ENCODE measurements at regions not wholly inside any gene's neighbourhood (a gene's known extent, or its start where the extent isn't known, plus 50 kb on each side); places are given as distances from the start of the nearest gene placed in this dataset.

DNA sequence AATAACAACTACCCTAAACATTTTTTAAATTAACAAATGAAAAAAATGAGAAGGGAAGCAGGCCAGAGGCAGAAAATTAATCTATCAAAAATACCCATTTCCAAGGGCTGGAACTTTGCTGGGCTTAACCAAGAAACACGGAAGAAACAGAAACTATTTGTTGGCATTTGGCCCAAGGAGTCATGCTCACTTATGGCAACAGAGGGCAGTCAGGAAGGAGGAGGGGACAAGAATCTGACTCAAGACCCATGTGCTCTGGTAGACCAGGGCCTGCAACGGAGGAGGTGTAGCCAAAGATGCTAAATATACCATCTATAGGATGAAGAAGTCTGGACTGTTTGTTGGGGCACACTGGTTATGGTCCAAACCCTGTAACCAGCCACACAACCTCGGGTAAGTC is 496.7 kb downstream of the COG6 start:
- no peak for DNase-seq

DNA sequence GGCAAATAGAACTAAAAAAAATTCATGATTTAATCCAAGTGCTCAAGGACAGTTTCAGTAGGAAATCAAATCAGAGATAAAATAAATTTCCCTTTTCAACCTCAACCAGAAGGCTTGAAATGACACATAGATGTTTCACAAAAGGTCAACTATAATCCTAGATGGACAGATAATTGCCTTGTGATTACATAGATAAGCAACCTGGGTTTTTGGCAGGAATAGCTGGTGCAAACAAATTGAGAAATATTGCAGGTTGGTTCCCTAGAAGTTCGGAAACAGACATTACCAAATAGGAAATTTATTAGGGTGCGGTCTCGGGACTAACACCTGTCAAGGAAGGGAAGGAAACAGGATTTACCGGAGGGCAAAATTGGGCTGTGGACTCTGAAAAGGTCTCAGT is 497.5 kb downstream of the COG6 start:
- no peak for DNase-seq

DNA sequence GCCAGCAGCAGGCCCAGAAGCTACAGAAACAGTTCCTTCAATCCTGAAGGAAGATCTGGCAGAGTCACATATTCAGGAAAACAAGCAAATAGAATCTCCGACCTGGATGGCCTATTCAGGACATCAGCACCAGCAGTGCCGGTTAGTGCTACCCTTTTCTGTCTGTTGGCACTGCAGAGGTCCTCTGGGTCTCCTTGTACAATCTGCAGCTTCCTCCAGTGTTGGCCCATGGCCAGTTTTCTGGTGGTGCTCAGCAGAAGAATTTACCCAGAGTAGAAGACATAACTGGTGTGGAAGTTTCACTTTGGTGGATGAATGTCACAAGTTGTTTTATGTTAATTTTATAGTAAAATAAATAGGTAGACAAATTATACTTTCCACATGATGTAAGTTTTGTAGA is 498.1 kb downstream of the COG6 start:
- DNase-seq = no peak

DNA sequence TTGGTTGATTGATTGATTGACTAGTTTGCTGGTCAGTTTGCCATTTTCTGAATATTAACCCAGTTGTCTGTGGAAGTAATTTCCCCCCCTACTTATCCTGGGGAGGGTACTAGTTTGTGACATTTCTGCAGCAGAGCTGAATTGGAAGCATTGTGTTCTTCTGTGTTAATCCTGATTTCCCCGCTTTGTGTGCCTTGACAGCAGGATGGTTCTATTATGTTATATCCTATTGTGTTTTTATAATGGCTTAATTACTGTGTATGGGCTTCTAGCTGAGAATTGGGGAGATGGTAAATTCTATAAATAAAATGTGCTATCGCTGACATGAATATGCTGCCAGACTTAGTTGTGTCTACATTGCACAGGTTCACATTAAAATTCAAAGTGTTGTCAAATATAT is 499.7 kb downstream of the COG6 start:
- DNase-seq = no peak

DNA sequence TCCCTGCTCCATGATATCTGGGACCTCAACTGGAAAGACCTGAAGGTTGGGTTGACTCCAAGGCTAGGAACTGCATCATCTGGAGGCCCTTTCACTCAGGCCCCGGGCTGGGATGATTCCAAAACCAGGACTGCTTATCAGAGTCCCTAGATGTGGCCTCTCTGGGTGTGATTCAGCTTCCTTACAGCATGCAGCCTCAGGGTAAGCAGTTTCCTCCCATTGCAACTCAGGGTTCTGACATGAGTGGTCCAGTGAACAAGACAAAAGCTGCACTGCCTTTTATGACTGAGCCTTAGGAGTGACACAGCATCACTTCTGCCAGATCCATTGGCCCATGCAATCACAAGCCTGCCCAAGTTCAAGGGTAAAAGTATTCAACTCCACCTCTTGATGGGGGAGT is 502.8 kb downstream of the COG6 start:
- no peak for DNase-seq

DNA sequence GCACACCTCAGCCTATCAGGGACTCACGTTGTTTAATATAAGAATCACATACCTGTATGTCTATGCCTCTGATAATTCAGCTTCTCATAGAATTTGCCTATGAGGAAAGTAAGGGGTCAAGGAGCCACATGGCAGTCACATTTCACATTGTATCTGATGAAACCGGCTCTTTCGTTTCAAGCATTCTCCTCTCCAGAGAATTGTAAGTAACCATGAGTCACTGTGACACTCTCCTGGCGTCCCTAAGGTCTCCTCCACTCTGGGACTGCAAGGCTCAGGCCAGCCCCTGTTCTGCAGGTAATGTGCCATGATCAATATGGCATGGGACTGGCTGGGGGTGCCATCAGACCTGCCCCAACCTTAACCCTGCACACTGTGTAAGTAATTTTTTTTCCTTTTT is 503.3 kb downstream of the COG6 start:
- no peak for DNase-seq

DNA sequence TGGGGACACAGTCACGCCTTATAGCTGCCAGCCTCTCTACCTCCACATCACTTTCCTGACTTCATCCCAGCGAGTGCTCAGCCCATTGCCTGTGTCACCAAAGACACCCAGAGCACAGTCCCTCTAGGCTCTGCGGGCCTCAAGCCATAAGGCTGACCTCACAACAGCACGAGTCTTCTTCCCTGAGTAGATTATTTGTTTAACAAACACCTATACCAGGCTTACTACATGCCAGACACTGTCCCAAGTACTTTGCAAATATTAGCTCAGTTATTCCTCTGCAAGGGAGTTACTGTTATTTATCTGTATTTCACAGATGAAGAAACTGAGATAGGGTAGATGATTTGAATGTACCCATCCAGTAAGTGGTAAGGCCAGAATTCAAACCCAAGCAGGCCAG is 504.3 kb downstream of the COG6 start:
- no peak for DNase-seq

DNA sequence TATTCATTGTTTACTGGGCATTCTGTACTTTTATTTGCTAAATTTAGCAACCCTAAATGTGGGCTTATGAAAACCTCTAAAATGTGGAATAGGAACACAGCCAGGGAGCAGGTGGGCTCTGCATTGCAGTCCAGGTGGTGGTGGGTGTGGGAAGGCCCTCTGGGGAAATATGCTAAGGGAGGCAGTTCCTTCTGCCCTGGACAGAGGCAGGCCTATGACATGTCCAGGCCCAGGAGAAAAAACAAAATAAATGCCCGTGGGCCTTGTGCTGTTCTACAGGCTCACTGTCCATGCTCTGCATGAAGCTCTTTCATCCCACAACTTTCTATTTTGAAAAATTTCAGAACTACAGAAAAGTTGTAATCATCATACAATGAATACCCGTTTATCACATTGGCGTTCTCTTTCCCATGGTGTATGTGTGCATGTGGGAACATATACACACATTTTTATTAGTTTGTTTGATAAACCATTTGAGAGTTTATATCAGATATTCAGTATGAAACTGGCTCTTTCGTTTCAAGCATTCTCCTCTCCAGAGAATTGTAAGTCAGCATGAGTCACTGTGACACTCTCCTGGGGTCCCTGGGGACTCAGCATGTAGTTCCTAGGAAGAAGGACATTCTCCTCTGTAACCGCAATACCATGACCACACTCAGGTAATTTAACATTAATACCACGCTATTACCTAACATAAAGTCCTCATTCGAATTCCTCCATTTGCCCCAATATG is 505.3 kb downstream of the COG6 start:
- DNase-seq = no peak

DNA sequence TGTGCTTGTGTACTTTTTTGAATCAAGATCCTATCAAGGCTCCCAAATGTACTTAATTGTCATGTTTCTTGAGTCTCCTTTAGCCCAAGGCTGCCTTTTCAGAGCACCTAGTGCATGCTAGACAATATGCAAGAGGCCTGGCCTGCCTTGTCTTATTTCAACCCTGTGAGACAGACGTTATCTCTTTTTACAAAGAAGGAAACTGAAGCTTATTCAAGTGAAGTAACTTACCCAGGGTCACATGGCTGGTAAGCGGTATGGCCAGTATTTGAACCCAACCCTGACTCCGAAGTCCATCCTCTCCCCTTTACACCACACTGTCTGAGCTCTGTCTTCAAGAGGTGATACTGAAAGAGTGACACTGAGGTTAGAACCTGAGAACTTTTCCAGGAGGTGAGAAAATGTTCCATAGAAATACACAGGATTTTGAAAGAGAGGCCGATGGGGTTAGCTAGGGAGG is 505.1 kb downstream of the FOXO1 start:
- DNase-seq = no peak

DNA sequence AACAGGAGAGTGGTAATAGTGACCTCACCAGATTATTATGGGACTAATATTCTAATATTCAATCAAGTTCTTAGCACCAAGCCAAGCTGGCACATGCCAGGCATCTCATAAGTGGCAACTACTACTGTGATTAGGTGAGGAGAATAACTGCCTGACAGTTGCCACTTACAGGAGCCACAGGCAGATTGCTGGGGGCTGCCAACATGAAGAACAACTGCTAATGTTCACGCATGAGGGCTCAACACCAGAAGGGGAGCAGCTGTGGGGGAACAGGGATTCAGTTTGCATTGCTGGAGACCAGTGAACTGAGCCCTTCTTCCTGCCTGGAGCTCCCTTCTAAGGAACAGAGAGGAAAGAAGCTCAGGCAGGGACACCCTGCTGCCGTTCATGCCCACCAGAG is 504.5 kb downstream of the FOXO1 start:
- no peak for DNase-seq

DNA sequence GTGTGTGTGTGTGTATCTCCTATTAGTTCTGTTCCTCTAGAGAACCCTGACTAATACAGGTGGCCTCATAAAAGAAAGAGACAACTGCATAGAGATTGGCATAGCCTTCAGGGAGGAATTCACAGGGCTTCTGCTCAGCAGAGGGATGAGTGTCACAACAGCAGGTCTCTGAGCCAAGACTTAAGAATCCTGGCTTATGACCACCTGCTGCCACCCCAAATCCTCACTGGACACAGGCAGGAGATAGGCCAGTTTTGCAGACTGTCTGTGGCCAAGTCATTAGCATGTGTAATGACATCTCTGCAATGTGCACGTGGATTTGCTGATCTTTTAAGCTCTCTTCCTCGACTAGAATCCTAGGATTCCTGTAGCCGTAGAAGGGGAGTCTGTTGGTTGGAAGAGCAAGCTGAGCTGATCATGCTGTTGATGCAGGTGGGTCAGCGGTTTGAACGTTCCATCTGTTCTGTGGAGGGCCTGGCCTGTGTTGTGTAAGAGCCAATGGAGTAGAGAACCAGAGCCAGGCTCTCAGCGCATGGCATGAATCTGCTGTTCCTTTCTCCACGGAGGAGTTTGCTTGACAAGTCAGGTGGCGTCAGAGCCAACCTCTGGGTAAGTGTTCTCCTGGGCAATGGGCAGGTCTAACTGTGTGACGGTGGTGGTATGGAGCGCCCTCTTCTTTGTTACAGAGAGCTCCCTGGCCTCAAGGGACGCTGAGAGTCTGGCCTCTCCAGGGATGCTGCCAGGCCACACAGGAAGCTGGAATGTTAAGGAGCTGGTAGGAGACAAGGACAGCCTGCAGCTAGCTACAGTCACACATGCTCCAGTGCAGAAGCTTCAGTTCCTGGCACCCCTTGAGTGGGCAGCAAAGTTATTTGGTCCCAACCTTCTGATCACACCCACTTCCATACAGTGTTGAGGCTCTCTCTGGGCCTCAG is 503.1 kb downstream of the FOXO1 start:
- no peak for DNase-seq

DNA sequence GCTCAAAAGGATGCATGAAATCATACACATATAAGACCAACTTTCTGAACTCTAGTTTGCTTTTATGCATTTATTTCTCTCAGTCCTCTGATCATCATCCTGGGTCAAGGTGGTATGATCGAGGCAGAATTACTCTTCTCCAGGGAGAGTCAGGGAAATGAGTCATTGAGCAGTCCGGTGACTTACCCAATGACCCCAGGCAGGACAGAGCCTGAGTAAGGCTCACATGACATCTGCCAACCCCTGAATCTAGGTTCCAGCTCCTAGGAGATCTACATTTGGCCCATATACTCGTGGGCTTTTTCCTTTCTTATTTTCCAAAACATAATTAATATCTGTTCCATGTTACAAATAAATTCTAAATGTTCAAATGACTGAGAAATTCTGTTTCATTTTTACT is 502.3 kb downstream of the FOXO1 start:
- DNase-seq = no peak

DNA sequence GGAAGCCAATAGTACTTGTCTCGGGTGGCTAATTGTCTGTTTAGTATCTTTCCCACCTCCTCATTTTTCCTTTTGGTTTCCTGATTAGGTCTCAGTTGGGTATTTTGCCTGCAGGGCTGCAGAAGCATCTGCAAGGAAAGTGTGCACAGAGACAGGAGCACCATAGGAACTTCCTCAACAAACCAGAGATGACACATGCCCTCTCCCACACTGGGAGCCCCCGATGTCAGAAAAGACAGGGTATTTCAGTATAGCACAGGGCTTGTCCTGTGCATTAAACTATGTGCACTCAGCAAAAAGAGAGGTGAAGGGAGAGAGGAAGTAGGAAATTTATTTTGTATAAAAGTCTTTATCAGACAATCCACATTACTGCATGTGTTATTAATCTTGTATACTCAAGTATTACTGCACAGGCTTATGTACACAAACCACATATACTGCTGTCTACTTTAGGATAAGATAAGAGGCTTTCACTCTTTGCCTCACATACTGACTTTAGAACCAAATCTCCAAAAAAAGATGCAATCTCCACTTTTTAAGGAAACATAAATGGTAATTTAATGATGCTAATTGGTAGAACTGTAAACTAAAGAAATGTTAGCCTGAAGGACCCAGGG is 501.0 kb downstream of the FOXO1 start:
- no peak for DNase-seq

DNA sequence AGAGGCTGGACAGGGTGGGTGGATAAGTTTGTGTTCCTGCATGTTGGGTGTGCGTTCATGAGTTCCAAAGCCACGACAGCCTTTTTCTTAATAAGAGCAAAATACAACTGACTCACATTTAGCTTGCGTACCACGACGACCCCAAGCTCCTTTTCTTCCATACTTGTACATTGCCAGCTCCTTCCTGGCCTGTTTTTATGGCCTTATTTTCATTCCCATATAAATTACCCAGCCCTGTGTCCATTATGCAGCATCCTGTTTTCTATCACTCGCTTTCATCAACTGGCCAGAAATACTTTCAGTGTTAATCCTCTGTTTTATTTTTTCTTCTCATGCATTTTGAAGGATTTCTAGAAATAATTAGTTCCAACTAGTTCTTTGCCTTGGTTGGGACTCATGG is 499.1 kb downstream of the FOXO1 start:
- DNase-seq = no peak

DNA sequence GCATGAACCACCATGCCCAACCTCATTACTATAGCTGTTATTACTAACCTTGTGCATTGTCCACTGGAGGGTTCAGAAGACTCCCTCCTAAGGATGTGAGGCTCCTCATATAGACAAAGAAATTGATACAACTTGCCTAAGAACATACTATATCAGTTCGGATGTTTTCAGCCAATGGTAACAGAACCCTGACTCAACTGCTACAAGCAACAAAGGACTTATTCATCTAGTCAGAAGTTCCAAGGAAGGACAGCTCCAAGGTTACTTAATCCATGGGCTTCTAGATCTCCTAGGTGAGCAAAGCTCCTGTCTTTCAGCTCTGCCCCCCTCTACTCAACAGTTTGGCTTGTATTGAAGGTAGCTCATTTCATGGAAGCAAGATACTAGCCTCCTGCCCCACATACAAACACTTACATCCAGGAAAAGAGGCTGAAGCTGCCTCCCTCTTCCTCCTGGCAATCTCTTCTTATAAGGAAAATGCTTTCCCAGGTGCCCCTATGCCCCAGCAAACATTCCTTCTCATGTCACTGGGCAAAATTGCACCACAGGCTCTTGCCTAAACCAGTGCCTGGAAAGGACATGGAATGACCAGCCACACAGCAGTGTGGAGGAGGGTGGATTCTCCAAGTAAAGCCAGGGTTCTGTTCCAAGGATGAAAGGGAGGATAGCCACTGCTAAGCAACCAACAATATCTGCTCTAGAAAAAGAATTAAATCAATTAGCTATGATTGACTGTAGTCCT is 497.8 kb downstream of the FOXO1 start:
- DNase-seq = no peak

DNA sequence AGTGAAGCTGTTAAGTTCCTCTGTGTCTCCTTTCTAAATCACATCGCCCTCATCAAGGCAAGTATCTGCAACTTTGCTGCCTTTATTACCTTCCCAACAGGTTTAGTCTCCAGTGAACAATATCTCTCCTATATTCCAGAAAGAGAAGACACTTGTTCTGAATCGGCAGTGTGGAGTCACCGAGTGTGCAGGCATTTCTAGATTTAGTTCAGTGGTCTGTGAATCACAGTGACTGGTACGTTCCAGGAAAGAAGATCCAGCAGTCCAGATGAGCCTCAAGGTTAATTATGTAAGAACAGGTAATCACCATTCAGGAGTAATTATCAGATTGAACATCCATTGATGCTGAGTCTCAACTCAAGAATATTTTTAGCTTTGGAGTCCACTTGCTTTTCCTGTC is 497.0 kb downstream of the FOXO1 start:
- DNase-seq = no peak

DNA sequence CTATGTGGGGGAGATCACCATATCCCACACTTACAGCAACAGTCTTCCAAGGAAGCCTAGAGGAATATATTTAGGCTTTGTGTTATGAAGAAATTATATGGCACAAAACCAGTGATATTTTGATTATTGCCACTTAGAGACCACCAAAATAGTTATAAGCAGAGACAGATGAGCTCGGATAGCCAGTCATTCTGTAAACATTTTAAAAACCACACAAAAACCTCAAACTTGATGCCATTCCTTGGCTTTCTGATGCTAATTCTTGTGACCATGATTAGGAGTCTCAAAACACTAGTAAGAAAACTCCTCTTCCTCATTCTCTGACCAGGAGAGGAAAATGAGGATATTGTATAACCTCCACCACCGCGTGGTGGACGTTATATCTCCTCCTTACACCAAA is 496.4 kb downstream of the FOXO1 start:
- DNase-seq = no peak

DNA sequence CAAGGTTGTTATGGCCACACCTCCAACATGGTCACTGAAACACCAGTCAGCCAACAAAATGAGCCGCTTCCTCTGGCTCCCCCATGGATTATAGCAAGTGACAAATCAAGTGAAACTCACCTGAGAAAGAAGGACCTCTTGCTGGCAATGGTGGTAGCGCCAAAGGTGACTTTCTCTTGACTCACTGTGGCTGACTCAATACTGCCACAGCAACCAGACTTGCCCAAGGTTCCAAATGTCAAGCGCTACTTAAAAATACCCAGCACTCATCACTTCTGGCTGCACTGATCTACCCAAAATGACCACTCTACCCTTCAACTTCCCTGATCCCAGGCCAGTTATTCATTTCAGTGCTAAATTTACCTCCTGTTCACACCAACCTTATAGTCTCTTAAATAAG is 495.5 kb downstream of the FOXO1 start:
- DNase-seq = no peak

DNA sequence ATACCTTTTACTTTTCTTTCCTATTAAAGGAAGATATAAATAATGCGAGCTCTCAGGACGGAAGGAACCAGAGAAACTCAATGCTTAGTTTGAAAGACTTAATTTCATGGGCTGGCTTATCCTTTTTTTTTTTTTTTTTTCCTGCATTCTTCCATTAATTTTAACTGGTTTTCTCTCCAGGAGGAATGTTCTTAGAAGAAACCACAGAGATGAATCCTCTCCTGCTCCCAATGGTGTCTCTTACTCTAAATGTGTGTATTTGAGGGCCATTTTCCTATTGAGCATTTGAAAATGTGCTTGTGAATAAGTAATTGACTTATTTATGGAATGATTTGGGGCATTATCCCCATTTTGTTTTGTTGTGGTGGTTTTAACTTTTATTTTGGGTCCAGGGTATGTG is 494.9 kb downstream of the FOXO1 start:
- no peak for DNase-seq

DNA sequence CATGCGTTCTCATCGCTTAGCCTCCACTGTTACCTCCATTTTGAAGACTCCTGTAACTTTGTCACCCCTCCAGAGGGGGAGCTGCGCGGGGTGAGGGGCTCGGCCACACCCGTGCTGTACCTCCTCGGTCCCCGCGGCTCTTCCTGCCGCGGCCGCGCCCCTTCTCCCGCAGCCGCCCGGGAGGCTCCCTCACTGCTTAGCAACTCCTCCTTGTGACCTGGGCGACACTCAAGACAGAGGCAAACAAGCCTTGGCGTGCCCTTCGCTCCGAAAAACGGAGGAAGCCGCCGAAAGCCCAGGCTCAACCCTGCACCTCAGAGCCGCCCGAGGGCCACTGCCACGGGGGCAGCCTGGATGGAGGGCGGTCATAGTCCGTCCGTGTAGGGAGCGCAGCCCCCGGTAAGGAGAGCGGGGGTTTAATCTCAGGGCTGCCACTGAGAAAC is 494.3 kb downstream of the FOXO1 start:
- DNase-seq = no peak

DNA sequence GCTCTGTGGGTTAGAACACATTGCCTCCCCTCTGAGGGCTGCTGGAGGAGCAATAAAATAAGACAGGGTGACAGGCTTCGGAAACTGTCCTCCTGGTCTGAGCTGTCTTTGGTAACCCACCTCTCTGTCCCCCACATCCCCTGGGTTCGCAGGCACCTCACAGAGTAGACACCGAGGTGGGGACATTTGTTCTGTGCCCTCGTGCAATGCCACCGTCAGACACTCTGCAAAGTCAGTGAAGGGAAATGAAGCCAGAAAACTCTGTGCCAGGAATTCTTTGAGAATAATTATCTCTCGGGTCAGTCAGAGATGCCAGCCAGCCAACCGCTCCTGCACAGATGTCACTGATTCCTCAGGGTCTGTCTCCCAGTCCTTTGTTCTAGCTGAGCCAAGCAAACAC is 493.6 kb downstream of the FOXO1 start:
- DNase-seq = peak in 1 of 2 experiments; percentile 33

DNA sequence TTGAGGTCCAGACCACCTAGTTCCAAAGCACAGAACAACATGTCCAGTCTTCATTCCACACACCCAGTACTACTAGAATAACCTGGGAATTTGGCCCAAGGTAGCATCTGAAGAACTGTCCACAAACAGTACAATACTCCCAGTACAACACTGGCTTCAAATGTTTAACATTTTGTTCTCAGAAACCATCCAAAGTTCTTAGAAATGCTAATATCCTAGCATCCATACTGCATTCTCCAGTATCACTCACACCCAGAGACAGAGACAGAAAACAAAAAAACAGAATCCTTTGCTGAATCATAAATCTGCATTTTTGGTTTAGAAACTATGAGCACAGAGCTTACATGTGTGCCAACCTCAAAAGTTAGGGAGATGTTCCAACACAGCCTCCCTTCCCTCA is 490.8 kb downstream of the FOXO1 start:
- no peak for DNase-seq

DNA sequence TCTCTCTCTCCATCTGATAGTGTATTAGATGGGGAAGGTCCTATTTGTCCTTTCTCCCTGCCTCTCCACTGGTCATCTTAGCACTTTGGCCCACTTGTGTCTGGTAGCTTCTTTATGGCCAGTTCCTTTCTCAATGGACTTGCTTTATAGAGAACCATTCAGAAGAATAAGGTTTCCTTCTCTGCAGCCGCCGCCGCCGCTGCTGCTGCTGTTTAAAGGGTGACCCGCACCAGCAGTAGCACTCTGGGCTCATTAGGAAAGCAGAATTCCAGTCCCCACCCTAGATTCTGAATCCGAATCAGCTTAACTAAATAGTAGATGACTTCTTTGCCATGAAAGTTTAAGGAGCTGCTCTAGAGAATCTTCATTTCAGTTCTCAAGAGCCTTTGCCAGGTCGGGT is 490.2 kb downstream of the FOXO1 start:
- no peak for DNase-seq

Data from NCI-H1930 (cell line).